Thoracic aorta (tissue), 2 donors: ENCODE measurements at regions not wholly inside any gene's neighbourhood (a gene's known extent, or its start where the extent isn't known, plus 50 kb on each side); places are given as distances from the start of the nearest gene placed in this dataset.

ENCODE experiments used
- ATAC-seq: fragments of 150-250 bp; one replicate; pipeline ENCODE4 v1.8.0; 2017; ENCODE audit warnings: low read depth; ENCODE audit not compliant: insufficient number of reproducible peaks, low FRiP score
- DNase-seq: peaks from one replicate; pipeline ENCODE4 v3.0.0-alpha.2; 2020; ENCODE audit warnings: low spot score
- H3K27ac ChIP-seq, 2 donors: fragments of 200-600 bp; sonication (generic); 1 replicate in 1 of 2; 2 replicates in 1 of 2; pipeline ENCODE4 v1.5.1; 2016; ENCODE audit warnings: mild to moderate bottlenecking in 2 of 2, moderate library complexity in 2 of 2
- H3K27me3 ChIP-seq: fragments of 200-600 bp; sonication (generic); replicated peaks from 2 replicates; pipeline ENCODE4 v1.6.0; 2016; ENCODE audit warnings: mild to moderate bottlenecking; ENCODE audit not compliant: insufficient read depth
- H3K36me3 ChIP-seq: fragments of 200-600 bp; sonication (generic); one replicate; pipeline ENCODE4 v1.5.1; 2016
- H3K4me1 ChIP-seq, 2 donors: fragments of 200-600 bp; sonication (generic); 1 replicate in 1 of 2; 2 replicates in 1 of 2; pipeline versions ENCODE4 v1.5.1 to v1.6.0; 2016; ENCODE audit warnings: low read depth in 2 of 2, mild to moderate bottlenecking in 1 of 2; ENCODE audit not compliant: control insufficient read depth in 1 of 2
- H3K4me3 ChIP-seq: fragments of 200-600 bp; sonication (generic); 2 replicates; pipeline ENCODE4 v1.5.1; 2016; ENCODE audit warnings: mild to moderate bottlenecking
- H3K9me3 ChIP-seq: fragments of 200-600 bp; sonication (generic); 2 replicates; pipeline ENCODE4 v1.5.1; 2016
- CTCF ChIP-seq: fragments of 200-600 bp; sonication (generic); IDR thresholded peaks from one replicate; pipeline ENCODE4 v1.5.1; 2019; ENCODE audit warnings: antibody characterized with exemption

DNA sequence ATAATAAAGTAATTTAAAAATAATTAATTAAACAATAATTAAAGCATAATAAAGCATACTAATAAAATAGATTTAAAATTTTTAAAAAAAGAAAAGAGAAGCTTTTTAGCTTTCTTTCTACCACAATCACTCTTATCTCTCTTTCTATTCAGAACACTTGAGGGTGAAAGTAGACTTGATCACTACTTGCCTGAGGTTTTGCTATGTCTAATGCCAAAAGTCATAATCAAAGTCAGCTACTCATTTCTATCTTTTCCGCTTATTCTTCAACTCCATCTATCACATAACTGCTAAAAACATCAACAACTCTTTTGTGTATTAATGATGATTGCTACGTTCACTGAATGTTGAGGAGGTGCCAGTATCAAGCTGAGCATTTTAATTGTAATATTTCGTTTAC is 202.0 kb upstream of the KRR1 start:
- H3K4me3 ChIP-seq = no peak overlapping the region
- no peaks in the 10 kb centered on the region for H3K27me3 ChIP-seq
- ATAC-seq (no peak), DNase-seq (no peak)
- H3K4me1 ChIP-seq = peaks cover 0 to 2% of the 10 kb centered on the region in 2 donors
- H3K27ac ChIP-seq = no peak overlapping the region
- H3K36me3 ChIP-seq = no peaks in the 10 kb centered on the region
- TF ChIP-seq CTCF = no peak
- no peaks in the 10 kb centered on the region for H3K9me3 ChIP-seq

- no peaks in the 10 kb centered on the region for H3K9me3 ChIP-seq
- ATAC-seq = no peak
- H3K27ac ChIP-seq = no peak overlapping the region
- no peaks in the 10 kb centered on the region for H3K27me3 ChIP-seq
- peaks cover 0 to 12% of the 10 kb centered on the region in 2 donors for H3K4me1 ChIP-seq
- TF ChIP-seq CTCF = no peak
- no peaks in the 10 kb centered on the region for H3K36me3 ChIP-seq
- no peak for DNase-seq
- H3K4me3 ChIP-seq = no peak overlapping the region
Measured at GRCh38 chr12:75712223-75712622, 200.8 kb upstream of the KRR1 start.

DNA sequence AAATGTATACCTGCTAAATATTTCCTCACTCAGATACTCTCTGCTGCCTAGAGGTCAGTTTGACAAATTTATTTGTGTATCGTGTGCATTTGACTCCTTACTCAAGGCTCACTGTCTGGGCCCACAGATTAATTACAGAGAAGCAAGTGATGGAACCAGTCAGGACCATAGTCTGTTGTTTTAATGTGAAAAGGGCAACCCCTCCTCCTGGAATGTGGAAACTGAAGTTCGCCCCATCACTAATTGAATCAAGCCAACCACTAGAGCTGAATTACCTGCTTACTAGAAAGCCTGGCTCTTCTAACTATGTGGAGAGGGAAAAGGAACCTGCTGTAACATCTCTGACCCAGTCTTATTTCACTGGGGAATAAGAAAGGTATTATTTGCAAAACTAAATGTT is 199.9 kb upstream of the KRR1 start:
- no peaks in the 10 kb centered on the region for H3K36me3 ChIP-seq
- no peak overlapping the region for H3K27ac ChIP-seq
- no peaks in the 10 kb centered on the region for H3K9me3 ChIP-seq
- H3K4me3 ChIP-seq = no peak overlapping the region
- TF ChIP-seq CTCF = no peak
- ATAC-seq = no peak
- H3K4me1 ChIP-seq = peaks cover 2 to 22% of the 10 kb centered on the region in 2 donors
- no peaks in the 10 kb centered on the region for H3K27me3 ChIP-seq
- no peak for DNase-seq

DNA sequence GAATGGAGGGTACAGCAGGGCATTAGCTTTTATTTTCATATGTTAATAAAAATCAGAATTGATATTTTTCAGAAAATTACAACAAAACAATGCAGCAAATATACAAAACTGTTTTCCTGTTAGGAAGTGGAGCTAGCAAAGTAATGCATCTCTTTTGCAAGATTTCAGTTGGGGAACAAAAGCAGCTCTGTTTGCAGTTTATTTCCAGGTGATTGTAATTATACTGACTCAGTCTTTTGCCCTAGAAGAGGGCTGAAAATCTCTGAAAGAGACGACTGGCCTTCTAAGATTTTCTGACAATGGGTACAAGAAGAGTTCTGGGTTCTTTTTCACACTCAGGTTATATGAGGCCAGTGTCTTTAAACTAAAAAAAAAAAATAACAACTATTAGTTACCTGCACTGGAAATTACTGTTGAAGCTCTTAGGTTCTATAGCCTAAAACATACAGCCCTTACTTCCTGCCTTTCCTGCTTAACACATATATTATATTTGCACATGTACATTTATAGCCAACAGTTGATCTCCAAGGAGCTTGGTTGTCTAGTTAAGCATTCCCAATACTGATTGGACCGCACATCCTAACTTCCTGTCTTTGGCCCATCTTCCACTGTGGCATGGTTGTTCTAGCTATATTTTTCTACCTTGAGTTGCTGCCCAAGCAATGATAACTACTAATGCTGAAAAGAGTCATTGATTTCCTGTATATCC is 199.1 kb upstream of the KRR1 start:
- DNase-seq (no peak), ATAC-seq (no peak)
- no peaks in the 10 kb centered on the region for H3K27me3 ChIP-seq
- H3K4me3 ChIP-seq = no peak overlapping the region
- H3K27ac ChIP-seq = no peak overlapping the region
- no peaks in the 10 kb centered on the region for H3K36me3 ChIP-seq
- H3K4me1 ChIP-seq = peaks cover 2 to 29% of the 10 kb centered on the region in 2 donors
- H3K9me3 ChIP-seq = no peaks in the 10 kb centered on the region
- TF ChIP-seq CTCF = no peak

- no peak for TF ChIP-seq CTCF
- Histone ChIP-seq H3K36me3 (no peaks in the 10 kb centered on the region), H3K27ac (no peak overlapping the region), H3K27me3 (no peaks in the 10 kb centered on the region), H3K4me1 (peaks cover 2 to 30% of the 10 kb centered on the region in 2 donors), H3K9me3 (no peaks in the 10 kb centered on the region), H3K4me3 (no peak overlapping the region)
- no peak for ATAC-seq
- no peak for DNase-seq
Measured at GRCh38 chr12:75709503-75709902, 198.1 kb upstream of the KRR1 start.
